Bronchial epithelial cell (primary cell): ENCODE measurements at regions not wholly inside any gene's neighbourhood (a gene's known extent, or its start where the extent isn't known, plus 50 kb on each side); places are given as distances from the start of the nearest gene placed in this dataset.

Source experiments
- DNase-seq: peaks from one replicate; pipeline ENCODE4 v3.0.0-alpha.2; 2010; ENCODE audit warnings: low read depth
- FAIRE-seq: peaks from 2 replicates; lab custom pipeline; 2011; peaks lifted over from hg19 to GRCh38; lab: Jason Lieb, UNC
- H3K27me3 ChIP-seq: 2 replicates; pipeline ENCODE4 v1.5.1; 2011; ENCODE audit warnings: low read length; ENCODE audit not compliant: control insufficient read depth, insufficient read depth
- H3K36me3 ChIP-seq: 2 replicates; pipeline ENCODE4 v1.5.1; 2011; ENCODE audit warnings: low read length; ENCODE audit not compliant: control insufficient read depth, insufficient read depth
- H3K4me3 ChIP-seq: 2 replicates; pipeline ENCODE4 v1.5.1; 2011; ENCODE audit warnings: mild to moderate bottlenecking, low read depth, low read length, control low read depth
- TF ChIP-seq, protein P1 (sequence below): IDR thresholded peaks from 2 replicates; pipeline ENCODE4 v1.5.1; 2011; ENCODE audit warnings: mild to moderate bottlenecking, moderate library complexity, low read length, control low read depth, inconsistent platforms; ENCODE audit not compliant: insufficient read depth, severe bottlenecking

DNA sequence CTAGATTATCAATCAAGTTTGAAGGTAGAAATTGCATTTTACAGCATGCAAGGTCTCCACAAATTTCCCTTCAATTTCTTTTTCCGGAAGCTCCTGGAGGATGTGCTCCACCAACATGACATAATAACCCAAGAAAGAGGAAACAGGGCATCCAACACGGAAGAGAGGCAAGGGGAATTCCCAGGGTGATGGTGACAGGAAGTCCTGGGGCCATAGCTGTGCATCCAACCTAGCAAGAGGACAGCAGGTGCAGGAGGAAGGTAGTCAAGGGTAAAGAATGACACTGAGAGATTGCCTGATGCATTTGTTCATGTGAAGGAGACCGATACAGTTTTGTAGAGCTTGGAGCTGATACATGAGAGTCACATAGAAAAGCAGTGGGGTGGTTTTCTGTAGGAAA lies 115.7 kb upstream of the LSM6 start:
- Histone ChIP-seq H3K36me3 (no peaks in the 10 kb centered on the region), H3K4me3 (no peak overlapping the region), H3K27me3 (peaks cover 2% of the 10 kb centered on the region)
- FAIRE-seq (no peak), DNase-seq (no peak)
- TF ChIP-seq, protein P1, sequence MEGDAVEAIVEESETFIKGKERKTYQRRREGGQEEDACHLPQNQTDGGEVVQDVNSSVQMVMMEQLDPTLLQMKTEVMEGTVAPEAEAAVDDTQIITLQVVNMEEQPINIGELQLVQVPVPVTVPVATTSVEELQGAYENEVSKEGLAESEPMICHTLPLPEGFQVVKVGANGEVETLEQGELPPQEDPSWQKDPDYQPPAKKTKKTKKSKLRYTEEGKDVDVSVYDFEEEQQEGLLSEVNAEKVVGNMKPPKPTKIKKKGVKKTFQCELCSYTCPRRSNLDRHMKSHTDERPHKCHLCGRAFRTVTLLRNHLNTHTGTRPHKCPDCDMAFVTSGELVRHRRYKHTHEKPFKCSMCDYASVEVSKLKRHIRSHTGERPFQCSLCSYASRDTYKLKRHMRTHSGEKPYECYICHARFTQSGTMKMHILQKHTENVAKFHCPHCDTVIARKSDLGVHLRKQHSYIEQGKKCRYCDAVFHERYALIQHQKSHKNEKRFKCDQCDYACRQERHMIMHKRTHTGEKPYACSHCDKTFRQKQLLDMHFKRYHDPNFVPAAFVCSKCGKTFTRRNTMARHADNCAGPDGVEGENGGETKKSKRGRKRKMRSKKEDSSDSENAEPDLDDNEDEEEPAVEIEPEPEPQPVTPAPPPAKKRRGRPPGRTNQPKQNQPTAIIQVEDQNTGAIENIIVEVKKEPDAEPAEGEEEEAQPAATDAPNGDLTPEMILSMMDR = no peak

DNA sequence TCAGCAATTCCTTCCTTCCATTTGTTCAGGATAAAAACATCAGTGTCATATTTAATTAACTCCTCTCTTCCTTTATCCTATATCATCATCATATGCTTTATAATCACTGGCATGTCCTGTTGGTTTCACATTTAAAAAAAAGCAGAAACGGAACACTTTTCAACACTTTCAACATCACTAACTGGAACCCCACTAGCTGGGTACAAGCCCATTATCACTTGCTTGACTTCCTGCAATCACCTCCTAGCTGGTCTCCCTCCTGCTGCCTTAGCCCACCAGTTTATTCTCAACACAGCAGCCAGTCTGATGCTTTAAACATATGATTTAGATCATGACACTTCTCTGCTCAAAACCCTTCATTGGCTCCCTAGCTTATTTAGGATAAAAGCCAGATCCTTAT lies 116.4 kb upstream of the LSM6 start:
- FAIRE-seq (peak; percentile 36), DNase-seq (no peak)
- Histone ChIP-seq H3K4me3 (no peak overlapping the region), H3K36me3 (no peaks in the 10 kb centered on the region), H3K27me3 (peaks cover 2% of the 10 kb centered on the region)
- TF ChIP-seq, protein P1 = no peak

DNA sequence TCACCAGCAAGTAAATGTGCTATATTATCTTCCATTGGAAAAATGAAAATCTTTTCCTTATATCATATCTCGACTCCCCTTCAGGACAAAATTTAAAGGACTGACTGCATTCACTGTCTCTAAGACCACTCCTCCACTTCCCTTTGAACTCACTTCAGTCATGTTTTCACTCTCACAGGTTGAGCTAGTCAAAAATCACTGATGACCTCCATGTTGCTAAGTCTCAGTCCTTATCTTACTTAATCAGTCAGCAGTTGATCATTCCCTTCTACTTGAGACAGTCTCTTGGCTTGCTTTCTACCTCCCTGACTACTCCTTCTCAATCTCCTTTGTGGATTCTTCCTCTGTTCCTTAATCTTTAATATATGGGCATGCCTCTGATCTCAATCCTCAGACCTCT lies 117.0 kb upstream of the LSM6 start:
- peaks cover 2% of the 10 kb centered on the region for H3K27me3 ChIP-seq
- no peaks in the 10 kb centered on the region for H3K36me3 ChIP-seq
- H3K4me3 ChIP-seq = no peak overlapping the region
- DNase-seq (no peak), FAIRE-seq (no peak)
- TF ChIP-seq, protein P1 = no peak

DNA sequence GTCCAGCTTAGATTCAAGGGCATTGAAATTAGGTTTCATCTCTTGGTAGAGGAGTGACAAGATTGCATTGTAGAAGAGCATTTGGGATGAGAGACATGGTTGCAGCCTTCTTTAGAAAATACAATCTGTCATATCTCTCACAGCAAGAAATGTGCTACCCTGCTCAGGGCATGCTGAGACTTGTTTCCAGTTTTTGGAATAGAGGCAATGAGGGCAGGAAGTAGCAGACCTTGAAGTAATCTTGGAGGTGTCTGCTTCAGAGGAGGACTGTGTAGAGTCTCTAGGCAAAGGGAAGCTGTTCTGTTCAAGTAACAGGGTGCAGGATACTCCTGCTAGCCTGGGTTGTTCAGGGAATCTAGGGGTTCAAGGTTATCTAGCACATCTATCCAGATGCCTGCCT lies 116.1 kb upstream of the ZNF827 start:
- DNase-seq = peak; percentile 64
- TF ChIP-seq, protein P1 = no peak
- H3K27me3 ChIP-seq = peaks cover 2% of the 10 kb centered on the region
- no peaks in the 10 kb centered on the region for H3K36me3 ChIP-seq
- peak; percentile 32 for FAIRE-seq
- no peak overlapping the region for H3K4me3 ChIP-seq

DNA sequence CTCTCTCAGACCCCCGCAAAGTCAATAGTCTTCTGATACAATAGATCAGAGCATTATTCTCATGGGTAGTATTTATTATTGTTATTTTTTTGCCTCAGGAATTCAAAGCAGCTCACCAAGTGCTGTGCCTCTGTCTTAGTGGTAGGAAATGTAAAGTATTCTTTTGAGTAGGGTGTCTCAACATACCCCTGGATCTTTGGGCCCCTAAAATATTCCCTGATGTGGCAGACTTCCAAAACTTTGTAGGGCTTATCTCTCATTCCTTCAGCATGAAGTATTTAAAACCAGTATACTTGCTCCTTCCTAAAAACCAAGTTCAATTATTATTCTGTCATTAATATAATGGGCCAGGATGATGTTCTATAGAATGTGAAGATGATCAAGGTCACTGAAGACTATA lies 115.3 kb upstream of the ZNF827 start:
- Histone ChIP-seq H3K27me3 (peaks cover 2% of the 10 kb centered on the region), H3K4me3 (no peak overlapping the region), H3K36me3 (no peaks in the 10 kb centered on the region)
- TF ChIP-seq, protein P1 = no peak
- FAIRE-seq (no peak), DNase-seq (no peak)

DNA sequence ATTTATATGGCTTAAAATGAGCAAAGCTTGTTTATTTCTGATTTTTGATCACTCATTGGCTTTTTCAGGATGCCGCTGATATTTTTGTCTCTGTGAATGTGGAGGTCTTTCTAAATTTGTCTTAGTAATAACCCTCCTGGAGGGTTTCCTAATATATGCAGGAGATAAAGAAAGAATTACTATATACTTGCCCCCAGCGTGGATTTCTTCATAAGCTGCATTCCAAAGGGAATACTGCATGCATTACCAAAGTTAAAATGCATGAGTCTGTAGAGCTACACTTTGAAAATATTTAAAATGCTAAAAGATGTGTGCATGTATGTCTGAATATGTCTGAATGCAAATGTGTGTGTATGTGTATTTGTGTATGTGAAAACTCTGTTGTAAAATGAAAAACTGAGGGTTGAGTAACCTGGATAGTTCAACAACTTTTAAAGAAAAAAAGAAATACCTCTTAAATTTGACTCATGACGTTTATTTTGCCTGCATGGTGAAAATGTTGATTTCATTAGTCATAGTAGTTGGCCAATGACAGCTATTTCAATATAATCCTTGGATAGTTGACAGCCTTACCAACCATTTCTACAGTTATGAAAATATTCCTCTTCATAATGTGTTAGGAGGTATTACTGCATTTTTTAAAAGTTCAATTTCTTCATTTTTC lies 113.2 kb upstream of the ZNF827 start:
- Histone ChIP-seq H3K27me3 (no peaks in the 10 kb centered on the region), H3K36me3 (no peaks in the 10 kb centered on the region), H3K4me3 (no peak overlapping the region)
- peak; percentile 58 for DNase-seq
- TF ChIP-seq, protein P1 = no peak
- FAIRE-seq = no peak
